ENCODE measurements at regions not wholly inside any gene's neighbourhood (a gene's known extent, or its start where the extent isn't known, plus 50 kb on each side); places are given as distances from the start of the nearest gene placed in this dataset.

- TF ChIP-seq CTCF (IDR thresholded peaks at IDR 0.05; ENCODE audit: low read depth, low read length), result peak; percentile 33
- Histone ChIP-seq H3K9me3 (ENCODE audit: low read depth) (no peaks in the 10 kb centered on the region), H3K4me1 (ENCODE audit: low read depth) (no peaks in the 10 kb centered on the region), H3K36me3 (no peaks in the 10 kb centered on the region), H3K4me3 (no peak overlapping the region), H3K27ac (no peak overlapping the region), H3K27me3 (no peaks in the 10 kb centered on the region)
- peak; percentile 8 to 49 for DNase-seq (ENCODE audit: low read depth in 1 of 2, low spot score in 1 of 2)
Observed at GRCh38 chr3:146382386-146382785, 87.0 kb downstream of the PLSCR2 start.

- no peak overlapping the region for H3K27ac ChIP-seq
- DNase-seq (ENCODE audit: low read depth in 1 of 2, low spot score in 1 of 2), result no peak
- no peak for TF ChIP-seq CTCF (IDR thresholded peaks at IDR 0.05; ENCODE audit: low read depth, low read length)
- no peaks in the 10 kb centered on the region for H3K4me1 ChIP-seq (ENCODE audit: low read depth)
- H3K27me3 ChIP-seq, result no peaks in the 10 kb centered on the region
- H3K36me3 ChIP-seq, result no peaks in the 10 kb centered on the region
- no peaks in the 10 kb centered on the region for H3K9me3 ChIP-seq (ENCODE audit: low read depth)
- H3K4me3 ChIP-seq, result no peak overlapping the region
Observed at GRCh38 chr3:146380046-146380445, 89.3 kb downstream of the PLSCR2 start.

- DNase-seq (ENCODE audit: low read depth in 1 of 2, low spot score in 1 of 2), result peak in 1 of 2 donors; percentile 63
- no peak overlapping the region for H3K4me3 ChIP-seq
- no peaks in the 10 kb centered on the region for H3K9me3 ChIP-seq (ENCODE audit: low read depth)
- TF ChIP-seq CTCF (IDR thresholded peaks at IDR 0.05; ENCODE audit: low read depth, low read length), result no peak
- no peaks in the 10 kb centered on the region for H3K27me3 ChIP-seq
- no peaks in the 10 kb centered on the region for H3K4me1 ChIP-seq (ENCODE audit: low read depth)
- H3K36me3 ChIP-seq, result no peaks in the 10 kb centered on the region
- no peak overlapping the region for H3K27ac ChIP-seq
Observed at GRCh38 chr3:146375219-146375618, 94.1 kb downstream of the PLSCR2 start.

GRCh38 chr3:146374146-146374545, 95.2 kb downstream of the PLSCR2 start:
- no peaks in the 10 kb centered on the region for H3K27me3 ChIP-seq
- no peaks in the 10 kb centered on the region for H3K36me3 ChIP-seq
- no peak overlapping the region for H3K27ac ChIP-seq
- no peaks in the 10 kb centered on the region for H3K9me3 ChIP-seq (ENCODE audit: low read depth)
- H3K4me3 ChIP-seq, result no peak overlapping the region
- H3K4me1 ChIP-seq (ENCODE audit: low read depth), result no peaks in the 10 kb centered on the region
- DNase-seq (ENCODE audit: low read depth in 1 of 2, low spot score in 1 of 2), result peak in 1 of 2 donors; percentile 32
- TF ChIP-seq CTCF (IDR thresholded peaks at IDR 0.05; ENCODE audit: low read depth, low read length), result no peak

- no peak overlapping the region for H3K27ac ChIP-seq
- no peaks in the 10 kb centered on the region for H3K9me3 ChIP-seq (ENCODE audit: low read depth)
- no peaks in the 10 kb centered on the region for H3K36me3 ChIP-seq
- H3K27me3 ChIP-seq, result no peaks in the 10 kb centered on the region
- no peak for TF ChIP-seq CTCF (IDR thresholded peaks at IDR 0.05; ENCODE audit: low read depth, low read length)
- DNase-seq (ENCODE audit: low read depth in 1 of 2, low spot score in 1 of 2), result no peak
- H3K4me3 ChIP-seq, result no peak overlapping the region
- no peaks in the 10 kb centered on the region for H3K4me1 ChIP-seq (ENCODE audit: low read depth)
Observed at GRCh38 chr3:146371902-146372301, 97.5 kb downstream of the PLSCR2 start.

All from cardiac muscle cell (in vitro differentiated cells and primary cell).